ENCODE measurements at regions not wholly inside any gene's neighbourhood (a gene's known extent, or its start where the extent isn't known, plus 50 kb on each side); places are given as distances from the start of the nearest gene placed in this dataset.

- DNase-seq (ENCODE audit: insufficient read length, low spot score) (no peak), FAIRE-seq (no peak)
- TF ChIP-seq PAX5 (IDR thresholded peaks at IDR 0.05; ENCODE audit: insufficient read depth, low read length, severe bottlenecking): no peak
- no peak for TF ChIP-seq TAF1 (IDR thresholded peaks at IDR 0.05; ENCODE audit: low read depth, low read length)
- TF ChIP-seq POLR2AphosphoS5 (IDR thresholded peaks at IDR 0.05; ENCODE audit: low read depth, low read length): no peak
- no peak for TF ChIP-seq POU2F2 (IDR thresholded peaks at IDR 0.05; ENCODE audit: low read depth, low read length)
- no peak for TF ChIP-seq POLR2A (IDR thresholded peaks at IDR 0.05; ENCODE audit: low read depth, low read length)
- no peak for TF ChIP-seq SPI1 (IDR thresholded peaks at IDR 0.05; ENCODE audit: low read depth, low read length)
Measured at GRCh38 chr22:49161002-49161850, 666.4 kb downstream of the BRD1 start.

DNA sequence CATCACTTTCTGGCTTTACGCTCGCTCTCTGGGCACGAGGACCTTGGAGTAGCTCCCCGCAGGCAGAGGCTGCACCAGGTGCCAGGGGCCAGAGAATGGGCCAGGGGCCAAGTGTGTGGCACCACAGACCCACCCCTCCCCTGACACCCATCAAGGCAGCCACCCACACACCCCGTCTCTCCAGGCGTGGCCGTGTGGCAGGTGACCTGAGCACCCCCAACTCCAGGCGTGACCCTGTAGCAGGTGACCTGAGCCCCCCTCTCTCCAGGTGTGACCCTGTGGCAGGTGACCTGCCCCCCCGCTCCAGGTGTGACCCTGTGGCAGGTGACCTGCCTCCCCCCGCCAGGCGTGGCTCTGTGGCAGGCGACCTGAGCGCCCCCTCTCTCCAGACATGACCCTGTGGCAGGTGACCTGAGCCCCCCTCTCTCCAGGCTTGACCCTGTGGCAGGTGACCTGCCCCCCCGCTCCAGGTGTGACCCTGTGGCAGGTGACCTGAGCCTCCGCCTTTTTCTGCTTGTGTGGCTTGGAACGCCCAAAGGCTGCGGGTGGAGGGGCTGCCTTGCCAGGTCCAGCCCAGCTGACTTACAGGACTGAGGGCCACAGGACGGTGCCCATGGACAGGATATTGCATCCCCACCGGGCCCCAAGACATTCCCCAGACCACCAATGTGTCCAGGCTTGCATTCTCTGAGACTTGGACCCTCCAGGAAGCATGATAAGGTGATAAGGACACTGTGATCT, 667.2 kb downstream of the BRD1 start:
- no peak for DNase-seq (ENCODE audit: insufficient read length, low spot score)
- FAIRE-seq: no peak
- no peak for TF ChIP-seq TAF1 (IDR thresholded peaks at IDR 0.05; ENCODE audit: low read depth, low read length)
- no peak for TF ChIP-seq POU2F2 (IDR thresholded peaks at IDR 0.05; ENCODE audit: low read depth, low read length)
- no peak for TF ChIP-seq SPI1 (IDR thresholded peaks at IDR 0.05; ENCODE audit: low read depth, low read length)
- TF ChIP-seq PAX5 (IDR thresholded peaks at IDR 0.05; ENCODE audit: insufficient read depth, low read length, severe bottlenecking): no peak

GRCh38 chr22:49159711-49160110, 668.0 kb downstream of the BRD1 start:
- TF ChIP-seq POLR2AphosphoS5 (IDR thresholded peaks at IDR 0.05; ENCODE audit: low read depth, low read length) (no peak), TAF1 (IDR thresholded peaks at IDR 0.05; ENCODE audit: low read depth, low read length) (no peak), PAX5 (IDR thresholded peaks at IDR 0.05; ENCODE audit: insufficient read depth, low read length, severe bottlenecking) (no peak), POU2F2 (IDR thresholded peaks at IDR 0.05; ENCODE audit: low read depth, low read length) (no peak), SPI1 (IDR thresholded peaks at IDR 0.05; ENCODE audit: low read depth, low read length) (no peak), POLR2A (IDR thresholded peaks at IDR 0.05; ENCODE audit: low read depth, low read length) (no peak)
- no peak for FAIRE-seq

GRCh38 chr22:49158741-49159564, 668.7 kb downstream of the BRD1 start:
- DNase-seq (ENCODE audit: insufficient read length, low spot score) (no peak), FAIRE-seq (no peak)
- TF ChIP-seq POLR2AphosphoS5 (IDR thresholded peaks at IDR 0.05; ENCODE audit: low read depth, low read length): no peak
- TF ChIP-seq TAF1 (IDR thresholded peaks at IDR 0.05; ENCODE audit: low read depth, low read length): no peak
- TF ChIP-seq PAX5 (IDR thresholded peaks at IDR 0.05; ENCODE audit: insufficient read depth, low read length, severe bottlenecking): no peak
- no peak for TF ChIP-seq POLR2A (IDR thresholded peaks at IDR 0.05; ENCODE audit: low read depth, low read length)
- no peak for TF ChIP-seq SPI1 (IDR thresholded peaks at IDR 0.05; ENCODE audit: low read depth, low read length)
- no peak for TF ChIP-seq POU2F2 (IDR thresholded peaks at IDR 0.05; ENCODE audit: low read depth, low read length)

More at GRCh38 chr22:49159711-49160110, 668.0 kb downstream of the BRD1 start:
- no peak for DNase-seq (ENCODE audit: insufficient read length, low spot score)

DNA sequence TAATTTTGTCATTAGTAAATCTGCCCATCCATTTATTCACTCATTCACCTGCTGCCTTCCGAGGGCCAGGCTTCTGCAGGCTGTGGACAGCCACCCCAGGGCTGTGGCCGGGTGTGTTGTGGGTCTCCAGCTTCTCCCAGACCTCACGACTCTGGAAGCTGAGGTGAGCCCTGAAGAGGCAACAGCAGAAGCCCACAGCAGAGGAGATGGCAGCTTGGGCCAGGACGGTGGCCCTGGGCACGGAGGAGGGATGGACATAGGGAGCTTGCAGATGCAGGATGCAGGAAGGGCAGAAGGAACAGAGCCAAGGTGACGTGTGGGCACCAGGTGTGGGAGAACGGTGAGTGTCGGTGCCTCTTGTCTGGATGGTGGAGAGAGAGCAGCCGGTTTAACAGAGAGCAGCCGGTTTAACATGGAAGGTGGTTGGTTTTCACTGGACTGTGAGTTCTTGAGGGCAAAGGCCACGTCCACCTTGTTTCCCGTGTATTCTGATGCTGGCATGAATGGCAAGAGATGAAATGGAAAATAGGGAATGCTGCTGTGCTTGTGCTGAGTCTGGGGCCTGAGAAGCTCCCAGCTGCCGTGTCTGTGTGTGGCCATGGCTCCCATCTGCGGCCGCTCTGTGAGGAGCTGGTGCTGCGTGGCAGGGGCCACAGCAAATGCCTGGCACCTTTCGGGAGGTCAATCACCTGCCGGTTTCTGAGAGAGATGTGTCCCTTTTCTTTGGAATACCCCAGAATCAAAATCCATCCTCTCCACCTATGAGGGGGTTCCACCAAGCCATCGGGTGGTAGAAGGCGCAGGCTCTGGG, 669.9 kb downstream of the BRD1 start:
- no peak for FAIRE-seq
- no peak for DNase-seq (ENCODE audit: insufficient read length, low spot score)
- TF ChIP-seq TAF1 (IDR thresholded peaks at IDR 0.05; ENCODE audit: low read depth, low read length): no peak
- no peak for TF ChIP-seq PAX5 (IDR thresholded peaks at IDR 0.05; ENCODE audit: insufficient read depth, low read length, severe bottlenecking)
- no peak for TF ChIP-seq SPI1 (IDR thresholded peaks at IDR 0.05; ENCODE audit: low read depth, low read length)
- TF ChIP-seq POLR2AphosphoS5 (IDR thresholded peaks at IDR 0.05; ENCODE audit: low read depth, low read length): no peak
- TF ChIP-seq POLR2A (IDR thresholded peaks at IDR 0.05; ENCODE audit: low read depth, low read length): no peak
- TF ChIP-seq POU2F2 (IDR thresholded peaks at IDR 0.05; ENCODE audit: low read depth, low read length): no peak

GRCh38 chr22:49156662-49157285, 670.9 kb downstream of the BRD1 start:
- FAIRE-seq (no peak), DNase-seq (ENCODE audit: insufficient read length, low spot score) (no peak)
- no peak for TF ChIP-seq TAF1 (IDR thresholded peaks at IDR 0.05; ENCODE audit: low read depth, low read length)
- TF ChIP-seq POU2F2 (IDR thresholded peaks at IDR 0.05; ENCODE audit: low read depth, low read length): no peak
- TF ChIP-seq SPI1 (IDR thresholded peaks at IDR 0.05; ENCODE audit: low read depth, low read length): no peak
- TF ChIP-seq POLR2A (IDR thresholded peaks at IDR 0.05; ENCODE audit: low read depth, low read length): no peak
- TF ChIP-seq PAX5 (IDR thresholded peaks at IDR 0.05; ENCODE audit: insufficient read depth, low read length, severe bottlenecking): no peak
- no peak for TF ChIP-seq POLR2AphosphoS5 (IDR thresholded peaks at IDR 0.05; ENCODE audit: low read depth, low read length)

DNA sequence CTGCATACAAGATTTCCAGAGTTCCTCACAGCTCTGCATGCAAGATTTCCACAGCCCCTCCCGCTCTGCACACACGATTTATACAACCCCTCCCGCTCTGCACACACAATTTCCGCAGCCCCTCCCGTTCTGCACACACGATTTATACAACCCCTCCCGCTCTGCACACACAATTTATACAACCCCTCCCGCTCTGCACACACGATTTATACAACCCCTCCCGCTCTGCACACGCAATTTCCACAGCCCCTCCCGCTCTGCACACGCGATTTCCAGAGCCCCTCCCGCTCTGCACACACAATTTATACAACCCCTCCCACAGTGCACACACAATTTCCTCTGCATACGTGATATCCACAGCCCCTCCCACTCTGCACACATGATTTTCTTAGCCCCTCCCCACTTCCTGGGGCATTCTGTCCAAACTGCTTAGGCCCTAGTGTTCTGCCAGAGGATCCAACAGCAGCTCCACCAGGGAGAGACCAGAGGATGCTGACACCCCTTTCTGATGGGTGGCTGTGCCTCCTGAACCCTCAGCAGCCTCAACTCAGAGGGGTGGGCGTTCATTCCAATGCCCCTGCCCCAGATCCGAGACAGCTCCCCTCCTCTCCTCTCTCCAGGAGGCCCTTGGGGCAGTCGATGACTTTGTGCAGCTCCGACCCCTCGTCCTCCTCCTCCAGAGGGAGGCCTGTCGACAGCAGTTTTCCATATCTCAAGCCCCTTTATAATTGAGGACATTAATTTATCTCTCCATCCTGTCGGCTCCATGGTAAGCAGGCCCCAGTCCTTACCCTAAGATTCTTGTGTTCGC, 671.7 kb downstream of the BRD1 start:
- TF ChIP-seq TAF1 (IDR thresholded peaks at IDR 0.05; ENCODE audit: low read depth, low read length): no peak
- no peak for TF ChIP-seq POU2F2 (IDR thresholded peaks at IDR 0.05; ENCODE audit: low read depth, low read length)
- no peak for TF ChIP-seq POLR2A (IDR thresholded peaks at IDR 0.05; ENCODE audit: low read depth, low read length)
- no peak for FAIRE-seq

More for the DNA sequence above, 671.7 kb downstream of the BRD1 start:
- no peak for DNase-seq (ENCODE audit: insufficient read length, low spot score)

Data from GM12891 (cell line).